Mesenchymal stem cell (in vitro differentiated cells and primary cell): ENCODE measurements at regions not wholly inside any gene's neighbourhood (a gene's known extent, or its start where the extent isn't known, plus 50 kb on each side); places are given as distances from the start of the nearest gene placed in this dataset.

Source experiments
- DNase-seq: peaks from one replicate; pipeline ENCODE4 v3.0.0-alpha.2; 2013
- H2AFZ ChIP-seq: one replicate; pipeline ENCODE4 v1.6.1; 2013; ENCODE audit warnings: low read depth, mild to moderate bottlenecking, control low read depth, inconsistent platforms, low read length, moderate library complexity
- H2AK5ac ChIP-seq: 2 replicates; pipeline ENCODE4 v1.6.1; 2013; ENCODE audit warnings: low read length, moderate library complexity, mild to moderate bottlenecking, inconsistent platforms; ENCODE audit not compliant: severe bottlenecking
- H2BK120ac ChIP-seq: one replicate; pipeline ENCODE4 v1.6.1; 2013; ENCODE audit warnings: low read depth, mild to moderate bottlenecking, inconsistent platforms, low read length, moderate library complexity
- H2BK12ac ChIP-seq, 2 experiments: one replicate each; pipeline ENCODE4 v1.6.1; 2013; ENCODE audit warnings: inconsistent platforms in 2 of 2, low read length in 2 of 2, mild to moderate bottlenecking in 2 of 2, moderate library complexity in 2 of 2, control low read depth in 1 of 2
- H2BK15ac ChIP-seq: one replicate; pipeline ENCODE4 v1.6.1; 2013; ENCODE audit warnings: mild to moderate bottlenecking, low read depth, inconsistent platforms; ENCODE audit not compliant: poor library complexity, severe bottlenecking
- H2BK5ac ChIP-seq: 2 replicates; pipeline ENCODE4 v1.6.1; 2013; ENCODE audit warnings: low read depth, mild to moderate bottlenecking, low read length, control low read depth, inconsistent platforms; ENCODE audit not compliant: poor library complexity, severe bottlenecking
- H3K14ac ChIP-seq, 2 experiments: one replicate each; pipeline ENCODE4 v1.6.1; 2013; ENCODE audit warnings: inconsistent platforms in 2 of 2, low read length in 2 of 2, control low read depth in 1 of 2, mild to moderate bottlenecking in 1 of 2, moderate library complexity in 1 of 2
- H3K18ac ChIP-seq, 2 experiments: one replicate each; pipeline ENCODE4 v1.6.1; 2013; ENCODE audit warnings: inconsistent platforms in 2 of 2, low read length in 2 of 2, control low read depth in 1 of 2, low read depth in 1 of 2, mild to moderate bottlenecking in 1 of 2
- H3K23ac ChIP-seq, 2 experiments: one replicate each; pipeline ENCODE4 v1.6.1; 2013; ENCODE audit warnings: inconsistent platforms in 2 of 2, low read length in 2 of 2, mild to moderate bottlenecking in 2 of 2, moderate library complexity in 2 of 2, control low read depth in 1 of 2
- H3K27ac ChIP-seq: 2 replicates; pipeline ENCODE4 v1.5.1; 2013; ENCODE audit warnings: mild to moderate bottlenecking, moderate library complexity, low read length, control low read depth, inconsistent platforms; ENCODE audit not compliant: poor library complexity, severe bottlenecking
- H3K27me3 ChIP-seq, 2 experiments: 2 replicates each; pipeline versions ENCODE4 v1.6.1 to v1.7.0; 2013; ENCODE audit warnings: low read length in 2 of 2, mild to moderate bottlenecking in 2 of 2, moderate library complexity in 2 of 2, control low read depth in 1 of 2, inconsistent platforms in 1 of 2; ENCODE audit not compliant: control insufficient read depth in 1 of 2, insufficient read depth in 1 of 2
- H3K36me3 ChIP-seq, 2 experiments: 2 replicates each; pipeline versions ENCODE4 v1.6.1 to v1.7.0; 2013; ENCODE audit warnings: low read length in 2 of 2, control low read depth in 1 of 2, inconsistent platforms in 1 of 2, low read depth in 1 of 2, mild to moderate bottlenecking in 1 of 2; ENCODE audit not compliant: insufficient read depth in 2 of 2, control insufficient read depth in 1 of 2
- H3K4ac ChIP-seq, 2 experiments: one replicate each; pipeline ENCODE4 v1.6.1; 2013; ENCODE audit warnings: inconsistent platforms in 2 of 2, low read length in 2 of 2, mild to moderate bottlenecking in 2 of 2, moderate library complexity in 2 of 2, control low read depth in 1 of 2, low read depth in 1 of 2
- H3K4me1 ChIP-seq: 2 replicates; pipeline ENCODE4 v1.6.1; 2013; ENCODE audit warnings: low read depth, low read length, control low read depth; ENCODE audit not compliant: control insufficient read depth, insufficient read depth
- H3K4me2 ChIP-seq: 2 replicates; pipeline ENCODE4 v1.6.1; 2013; ENCODE audit warnings: low read length, mild to moderate bottlenecking, inconsistent platforms; ENCODE audit not compliant: poor library complexity, severe bottlenecking
- H3K4me3 ChIP-seq, 2 experiments: 2 replicates each; pipeline versions ENCODE4 v1.5.1 to v1.7.0; 2013; ENCODE audit warnings: low read length in 2 of 2, mild to moderate bottlenecking in 2 of 2, control low read depth in 1 of 2, low read depth in 1 of 2; ENCODE audit not compliant: insufficient read depth in 1 of 2
- H3K79me1 ChIP-seq: replicated peaks from 2 replicates; pipeline ENCODE4 v1.6.1; 2013; ENCODE audit warnings: mild to moderate bottlenecking, control low read depth, low read length, inconsistent platforms; ENCODE audit not compliant: poor library complexity, severe bottlenecking
- H3K9ac ChIP-seq: 2 replicates; pipeline ENCODE4 v1.7.0; 2013; ENCODE audit warnings: mild to moderate bottlenecking, low read length, moderate library complexity
- H3K9me3 ChIP-seq: 2 replicates; pipeline ENCODE4 v1.7.0; 2013; ENCODE audit warnings: mild to moderate bottlenecking, low read length; ENCODE audit not compliant: control insufficient read depth
- H4K8ac ChIP-seq: one replicate; pipeline ENCODE4 v1.6.1; 2013; ENCODE audit warnings: inconsistent platforms, mild to moderate bottlenecking, low read length, moderate library complexity
- H4K91ac ChIP-seq: one replicate; pipeline ENCODE4 v1.6.1; 2013; ENCODE audit warnings: mild to moderate bottlenecking, low read length, inconsistent platforms
- WGBS: methylation state at CpG from one replicate; pipeline ENCODE4 v1.1.7; 2013; ENCODE audit warnings: mixed read lengths; 5-methylcytosine and 5-hydroxymethylcytosine counted together

DNA sequence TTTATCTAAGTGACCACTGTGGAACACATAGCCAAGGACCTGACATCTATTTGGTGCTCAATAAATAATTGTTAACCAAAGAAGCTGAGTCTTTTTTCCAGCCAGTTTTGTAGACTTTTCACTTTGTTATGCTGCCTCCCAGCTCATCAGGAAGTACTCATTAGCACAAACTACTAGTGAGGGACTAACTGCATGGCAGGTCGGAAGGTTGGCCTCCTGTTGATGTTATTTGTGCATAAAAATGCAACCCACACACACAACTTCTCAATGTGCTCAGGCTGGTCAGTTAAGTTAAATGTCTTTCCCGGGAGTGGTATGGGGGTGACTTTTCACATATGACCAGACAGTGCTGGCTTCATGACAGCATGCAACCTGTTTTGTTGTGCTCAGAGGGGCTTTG, 263.0 kb upstream of the TOPAZ1 start:
- no peak for DNase-seq
- Histone ChIP-seq H3K36me3 (no peaks in the 10 kb centered on the region), H3K18ac (no peak overlapping the region), H2AK5ac (no peak overlapping the region), H3K14ac (no peak overlapping the region), H3K79me1 (no peaks in the 10 kb centered on the region), H2BK120ac (no peak overlapping the region), H2BK5ac (no peak overlapping the region), H3K4ac (no peak overlapping the region), H3K27ac (no peak overlapping the region), H3K4me2 (no peak overlapping the region), H3K27me3 (no peaks in the 10 kb centered on the region), H2BK12ac (no peak overlapping the region), H3K4me1 (no peaks in the 10 kb centered on the region), H3K9me3 (peaks cover 4% of the 10 kb centered on the region), H2AFZ (no peak overlapping the region), H2BK15ac (no peak overlapping the region), H4K8ac (no peak overlapping the region), H3K9ac (no peak overlapping the region), H4K91ac (no peak overlapping the region), H3K23ac (no peak overlapping the region), H3K4me3 (no peak overlapping the region)
- 33% methylated on average over 1 of the region's 2 CpGs for WGBS

DNA sequence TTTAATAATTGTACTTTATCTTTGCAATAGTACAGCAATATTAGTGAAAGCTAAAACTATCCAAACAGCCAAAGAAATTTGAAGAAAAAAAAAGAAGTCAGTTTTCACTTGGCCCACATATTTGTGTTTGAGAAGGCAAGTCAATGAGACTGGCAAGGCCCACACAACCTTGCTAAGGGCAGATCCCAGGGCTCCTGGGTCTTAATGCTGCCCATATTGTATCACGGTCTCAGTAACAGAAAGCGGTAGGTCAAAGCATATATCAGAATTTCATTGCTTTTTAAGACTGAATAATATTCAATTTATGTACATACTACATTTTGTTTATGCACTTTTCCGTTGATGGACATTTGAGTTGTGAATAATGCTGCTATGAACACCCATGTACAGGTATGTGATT, 262.0 kb upstream of the TOPAZ1 start:
- no peak overlapping the region for H3K23ac ChIP-seq
- H3K36me3 ChIP-seq = no peaks in the 10 kb centered on the region
- no peak overlapping the region for H3K18ac ChIP-seq
- no peak overlapping the region for H3K9ac ChIP-seq
- H3K27me3 ChIP-seq = no peaks in the 10 kb centered on the region
- no peak overlapping the region for H3K4ac ChIP-seq
- DNase-seq = no peak
- no peak overlapping the region for H4K91ac ChIP-seq
- H2AK5ac ChIP-seq = no peak overlapping the region
- H3K4me3 ChIP-seq = no peak overlapping the region
- H3K79me1 ChIP-seq = no peaks in the 10 kb centered on the region
- no peak overlapping the region for H4K8ac ChIP-seq
- peaks cover 4% of the 10 kb centered on the region for H3K9me3 ChIP-seq
- no peak overlapping the region for H3K4me2 ChIP-seq
- H2BK12ac ChIP-seq = no peak overlapping the region
- no peak overlapping the region for H2BK15ac ChIP-seq
- 90% methylated on average over 1 of the region's 3 CpGs for WGBS
- H3K27ac ChIP-seq = no peak overlapping the region
- no peak overlapping the region for H3K14ac ChIP-seq
- H3K4me1 ChIP-seq = no peaks in the 10 kb centered on the region
- no peak overlapping the region for H2BK5ac ChIP-seq
- H2AFZ ChIP-seq = no peak overlapping the region
- H2BK120ac ChIP-seq = no peak overlapping the region

DNA sequence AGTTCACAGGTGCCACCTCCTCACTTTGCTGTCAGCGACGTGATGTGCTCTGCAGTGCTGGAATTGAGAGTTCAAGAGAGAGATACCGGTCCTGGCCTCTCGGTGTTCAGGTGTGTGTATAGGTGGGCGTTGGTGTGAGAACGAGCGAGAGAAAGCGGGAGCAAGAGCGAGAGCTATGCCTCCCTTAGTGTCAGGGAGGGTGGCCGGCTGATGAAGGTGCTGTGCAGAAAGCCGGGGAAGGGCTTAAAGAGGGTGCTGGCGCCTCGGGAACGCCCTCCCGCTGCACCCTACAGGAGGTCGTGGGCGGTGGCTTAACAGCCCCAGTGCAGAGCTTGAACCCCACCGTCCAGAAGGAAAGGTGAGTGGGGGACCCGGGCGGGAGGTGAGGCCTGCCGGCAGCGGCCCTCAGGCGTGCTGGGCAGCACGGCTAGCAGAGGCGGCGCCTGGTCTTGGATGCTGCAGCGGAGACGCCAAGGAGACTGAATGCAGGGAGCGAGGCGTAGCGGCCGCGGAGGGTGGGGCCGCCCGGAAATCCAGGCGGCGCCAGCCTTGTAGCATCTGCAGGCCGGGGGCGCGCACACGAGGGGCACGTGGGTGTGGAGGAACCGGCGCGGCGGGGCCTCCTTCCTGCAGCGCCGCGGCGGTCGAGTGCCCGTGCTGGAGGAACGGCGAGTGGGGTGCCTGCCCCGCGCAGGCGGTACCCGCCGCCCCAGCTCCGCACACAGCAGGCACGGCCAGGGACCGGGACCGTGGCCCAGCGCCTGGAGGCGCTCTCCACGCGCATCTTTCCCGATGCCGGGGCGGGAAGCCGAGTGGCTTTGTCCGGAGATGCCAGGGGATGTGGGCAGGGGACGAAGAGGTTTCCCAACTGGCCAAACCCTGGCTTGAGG, 246.8 kb upstream of the TOPAZ1 start:
- Histone ChIP-seq H3K4me3 (peak overlapping the region; percentile 61 to 95), H2BK15ac (no peak overlapping the region), H3K4ac (no peak overlapping the region), H2AFZ (peak overlapping the region; percentile 54), H2BK5ac (no peak overlapping the region), H2BK12ac (peak overlapping the region in 1 of 2 experiments; percentile 19), H3K36me3 (no peaks in the 10 kb centered on the region), H3K27me3 (peaks cover 0 to 23% of the 10 kb centered on the region in 2 experiments), H3K14ac (no peak overlapping the region), H3K9ac (peak overlapping the region; percentile 88), H3K18ac (no peak overlapping the region), H3K79me1 (no peaks in the 10 kb centered on the region), H3K4me2 (peak overlapping the region; percentile 87), H3K27ac (no peak overlapping the region), H3K9me3 (peaks cover 21% of the 10 kb centered on the region), H4K8ac (no peak overlapping the region), H2AK5ac (no peak overlapping the region), H4K91ac (no peak overlapping the region), H3K23ac (peak overlapping the region in 1 of 2 experiments; percentile 63), H2BK120ac (no peak overlapping the region), H3K4me1 (peaks cover 43% of the 10 kb centered on the region)
- 3% methylated on average over 63 of the region's 73 CpGs for whole genome bisulfite sequencing
- DNase-seq = peak; percentile 5

DNA sequence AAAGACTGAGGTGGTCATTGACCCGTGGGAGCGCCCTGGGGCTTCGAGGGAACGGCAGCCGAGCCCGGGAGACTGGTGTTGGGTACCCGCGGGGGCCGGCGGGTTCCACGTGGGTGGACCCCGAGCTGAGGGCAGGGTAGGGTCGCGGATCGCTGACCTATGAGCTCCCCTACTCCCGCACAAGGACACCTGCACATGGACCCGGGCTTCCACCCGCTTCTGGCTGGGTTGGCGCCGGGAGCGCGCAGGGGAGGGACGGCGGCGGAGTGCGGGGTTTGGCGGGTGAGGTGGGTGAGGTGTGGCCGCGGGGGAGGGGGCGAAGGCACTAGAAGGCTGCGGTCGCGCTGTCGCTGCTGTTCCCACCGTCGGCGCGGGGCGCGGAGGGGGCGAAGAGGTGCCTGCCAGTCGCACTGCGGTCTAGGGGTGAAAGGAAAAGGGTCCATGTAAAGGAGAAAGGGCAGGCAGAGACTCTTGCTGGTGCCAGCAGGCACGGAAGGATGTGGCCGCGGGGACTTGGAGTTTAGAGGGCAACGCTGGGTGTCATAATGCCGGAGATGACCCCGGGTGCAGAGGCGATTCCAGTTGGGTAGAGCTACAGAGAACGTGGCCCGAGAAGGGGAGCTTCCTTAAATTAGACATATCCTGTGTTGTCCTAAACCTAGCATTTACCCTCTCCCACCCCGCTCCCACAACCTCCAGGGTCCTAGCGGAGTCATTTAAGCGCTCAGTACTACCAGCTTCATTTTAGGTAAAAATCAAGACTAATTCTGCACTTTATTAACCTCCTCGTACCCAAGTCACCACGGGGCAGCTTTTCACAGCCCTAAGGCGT, 245.9 kb upstream of the TOPAZ1 start:
- H3K18ac ChIP-seq = no peak overlapping the region
- peak overlapping the region; percentile 88 for H3K9ac ChIP-seq
- no peak overlapping the region for H2AK5ac ChIP-seq
- 2% methylated on average over 47 of the region's 58 CpGs for WGBS
- no peak overlapping the region for H2BK15ac ChIP-seq
- H2BK5ac ChIP-seq = no peak overlapping the region
- H2BK120ac ChIP-seq = no peak overlapping the region
- H3K36me3 ChIP-seq = no peaks in the 10 kb centered on the region
- H4K91ac ChIP-seq = no peak overlapping the region
- H3K4me1 ChIP-seq = peaks cover 43% of the 10 kb centered on the region
- no peak overlapping the region for H2BK12ac ChIP-seq
- H3K14ac ChIP-seq = no peak overlapping the region
- H3K27me3 ChIP-seq = peaks cover 0 to 23% of the 10 kb centered on the region in 2 experiments
- DNase-seq = no peak
- peak overlapping the region; percentile 87 for H3K4me2 ChIP-seq
- H3K4ac ChIP-seq = no peak overlapping the region
- peaks cover 14% of the 10 kb centered on the region for H3K9me3 ChIP-seq
- peak overlapping the region in 1 of 2 experiments; percentile 84 for H3K23ac ChIP-seq
- H3K27ac ChIP-seq = peak overlapping the region; percentile 22
- H3K79me1 ChIP-seq = no peaks in the 10 kb centered on the region
- peak overlapping the region; percentile 61 to 95 for H3K4me3 ChIP-seq
- peak overlapping the region; percentile 30 for H2AFZ ChIP-seq
- no peak overlapping the region for H4K8ac ChIP-seq
